ENCODE measurements at regions not wholly inside any gene's neighbourhood (a gene's known extent, or its start where the extent isn't known, plus 50 kb on each side); places are given as distances from the start of the nearest gene placed in this dataset.

- no peak for TF ChIP-seq CTCF (IDR thresholded peaks at IDR 0.05)
- TF ChIP-seq POLR2A (IDR thresholded peaks at IDR 0.05): no peak
Observed at GRCh38 chr11:87909178-87909577, 266.1 kb downstream of the RAB38 start.

Data from lower leg skin (tissue), 3 donors.